ENCODE measurements at regions not wholly inside any gene's neighbourhood (a gene's known extent, or its start where the extent isn't known, plus 50 kb on each side); places are given as distances from the start of the nearest gene placed in this dataset.
"Not testable (repeated sequence)": the region's sequence is repeated elsewhere in the genome, so short reads cannot be mapped to it uniquely, and the experiment has no call there.

- TF ChIP-seq POLR2AphosphoS5, POLR2A (IDR thresholded peaks at IDR 0.05): not testable (repeated sequence)
These were observed 52.7 kb upstream of the TSC22D1 start for GRCh38 chr13:44628826-44629225.

All from spleen (tissue), 3 donors.